H1 (cell line): ENCODE measurements at regions not wholly inside any gene's neighbourhood (a gene's known extent, or its start where the extent isn't known, plus 50 kb on each side); places are given as distances from the start of the nearest gene placed in this dataset.
A peak's percentile ranks its signal among the peaks of the same experiment; 100 is the strongest.

Experiments used
- CTCF ChIA-PET: fragments of 300-600 bp; sonication (Branson Sonifier 250); formaldehyde crosslinking; loops from one replicate; lab custom pipeline; 2021; ENCODE audit not compliant: partially characterized antibody; lab: Charles Lee
- POLR2A ChIA-PET: fragments of 300-600 bp; sonication (Branson Sonifier 250); formaldehyde crosslinking; loops from one replicate; lab custom pipeline; 2021; ENCODE audit warnings: inconsistent platforms; ENCODE audit not compliant: partially characterized antibody; lab: Charles Lee
- DNase-seq, 2 experiments: peaks; one replicate each; pipeline versions ENCODE4 v3.0.0 to v3.0.0-alpha.2; 2010 to 2022; ENCODE audit warnings: low spot score in 2 of 2, low read depth in 1 of 2, mixed read lengths in 1 of 2
- FAIRE-seq: peaks from 2 replicates; lab custom pipeline; 2011; peaks lifted over from hg19 to GRCh38; lab: Jason Lieb, UNC
- H2AFZ ChIP-seq: 2 replicates; pipeline ENCODE4 v1.8.1; 2012; ENCODE audit warnings: low read length, inconsistent platforms
- H2AK5ac ChIP-seq: 2 replicates; pipeline ENCODE4 v1.6.1; 2013; ENCODE audit warnings: low read depth, low read length
- H2BK120ac ChIP-seq: replicated peaks from 2 replicates; pipeline ENCODE3; 2013; ENCODE audit warnings: low read depth, low read length, inconsistent platforms
- H2BK12ac ChIP-seq: 2 replicates; pipeline ENCODE4 v1.6.1; 2013; ENCODE audit warnings: low read depth, low read length
- H2BK15ac ChIP-seq: 2 replicates; pipeline ENCODE4 v1.6.1; 2013; ENCODE audit warnings: low read length
- H2BK20ac ChIP-seq: 2 replicates; pipeline ENCODE4 v1.6.1; 2013; ENCODE audit warnings: low read length
- H2BK5ac ChIP-seq: 2 replicates; pipeline ENCODE4 v1.6.1; 2013; ENCODE audit warnings: low read depth, low read length
- H3K14ac ChIP-seq: 2 replicates; pipeline ENCODE4 v1.6.1; 2013; ENCODE audit warnings: inconsistent platforms; ENCODE audit not compliant: insufficient read length
- H3K18ac ChIP-seq: 2 replicates; pipeline ENCODE4 v1.6.1; 2013; ENCODE audit warnings: low read length; ENCODE audit errors: extremely low read depth
- H3K23ac ChIP-seq: 2 replicates; pipeline ENCODE4 v1.6.1; 2013; ENCODE audit warnings: inconsistent platforms; ENCODE audit not compliant: insufficient read length
- H3K23me2 ChIP-seq: 2 replicates; pipeline ENCODE4 v1.6.1; 2013; ENCODE audit warnings: low read depth, low read length
- H3K27ac ChIP-seq: 2 replicates; pipeline ENCODE4 v1.6.1; 2011; ENCODE audit warnings: low read depth, low read length, inconsistent platforms
- H3K27me3 ChIP-seq, 4 experiments: replicated peaks in 1 of 4; 1 replicate in 1 of 4; 2 replicates in 3 of 4; pipeline versions ENCODE4 v1.6.1 to v1.8.1; 2011 to 2013; ENCODE audit warnings: low read length in 3 of 4, mild to moderate bottlenecking in 3 of 4, inconsistent platforms in 2 of 4, mixed read lengths in 2 of 4, moderate library complexity in 1 of 4; ENCODE audit not compliant: control insufficient read depth in 3 of 4, insufficient read depth in 3 of 4; ENCODE audit errors: extremely low read depth in 1 of 4
- H3K36me3 ChIP-seq, 4 experiments: 2 replicates each; pipeline versions ENCODE4 v1.6.1 to v1.8.1; 2011 to 2013; ENCODE audit warnings: mild to moderate bottlenecking in 4 of 4, low read length in 3 of 4, moderate library complexity in 2 of 4, control low read depth in 1 of 4, inconsistent platforms in 1 of 4; ENCODE audit not compliant: insufficient read depth in 4 of 4, control insufficient read depth in 2 of 4
- H3K4ac ChIP-seq: replicated peaks from 2 replicates; pipeline ENCODE3; 2013; ENCODE audit warnings: low read length, low read depth, mixed read lengths, inconsistent platforms; ENCODE audit not compliant: insufficient read length
- H3K4me1 ChIP-seq, 4 experiments: replicated peaks in 1 of 4; 1 replicate in 1 of 4; 2 replicates in 3 of 4; pipeline versions ENCODE4 v1.6.1 to v1.8.1; 2011 to 2013; ENCODE audit warnings: low read length in 3 of 4, inconsistent platforms in 2 of 4, mixed read lengths in 1 of 4; ENCODE audit not compliant: insufficient read depth in 4 of 4, control insufficient read depth in 3 of 4
- H3K4me2 ChIP-seq, 2 experiments: 2 replicates each; pipeline versions ENCODE4 v1.6.1 to v1.8.1; 2011 to 2013; ENCODE audit warnings: low read depth in 2 of 2, low read length in 2 of 2, control low read depth in 1 of 2, inconsistent platforms in 1 of 2, mild to moderate bottlenecking in 1 of 2; ENCODE audit not compliant: insufficient read depth in 1 of 2
- H3K4me3 ChIP-seq, 4 experiments: fragments of 200-600, 300-600 bp in 1 of 4; sonication (generic), shearing (Covaris generic), sonication (Bioruptor Twin) in 1 of 4; 2 replicates each; pipeline versions ENCODE4 v1.5.1 to v1.8.1; 2011 to 2016; ENCODE audit warnings: low read length in 4 of 4, low read depth in 3 of 4, control low read depth in 2 of 4, inconsistent platforms in 2 of 4, mild to moderate bottlenecking in 2 of 4, mixed read lengths in 1 of 4, moderate library complexity in 1 of 4; ENCODE audit not compliant: insufficient read depth in 2 of 4; ENCODE audit errors: extremely low read depth in 1 of 4
- H3K56ac ChIP-seq: replicated peaks from 2 replicates; pipeline ENCODE3; 2013; ENCODE audit warnings: low read depth, mild to moderate bottlenecking, mixed read lengths, low read length, inconsistent platforms; ENCODE audit not compliant: insufficient read length
- H3K79me1 ChIP-seq: 2 replicates; pipeline ENCODE4 v1.6.1; 2013; ENCODE audit warnings: low read depth, low read length, control low read depth
- H3K79me2 ChIP-seq, 2 experiments: 2 replicates each; pipeline versions ENCODE4 v1.6.1 to v1.8.1; 2012 to 2013; ENCODE audit warnings: low read length in 2 of 2, mild to moderate bottlenecking in 2 of 2, inconsistent platforms in 1 of 2; ENCODE audit not compliant: insufficient read depth in 2 of 2, control insufficient read depth in 1 of 2
- H3K9ac ChIP-seq, 4 experiments: replicated peaks in 1 of 4; 1 replicate in 1 of 4; 2 replicates in 3 of 4; pipeline versions ENCODE4 v1.6.1 to v1.8.1; 2011 to 2013; ENCODE audit warnings: low read depth in 3 of 4, low read length in 3 of 4, control low read depth in 2 of 4, mild to moderate bottlenecking in 2 of 4, moderate library complexity in 2 of 4, inconsistent platforms in 1 of 4; ENCODE audit errors: extremely low read depth in 1 of 4
- H3K9me3 ChIP-seq, 2 experiments: 2 replicates each; pipeline versions ENCODE4 v1.6.1 to v1.8.1; 2012 to 2013; ENCODE audit warnings: mild to moderate bottlenecking in 2 of 2, moderate library complexity in 2 of 2, control low read depth in 1 of 2, inconsistent platforms in 1 of 2, low read depth in 1 of 2, low read length in 1 of 2, mixed read lengths in 1 of 2; ENCODE audit not compliant: insufficient read depth in 2 of 2
- H4K20me1 ChIP-seq, 2 experiments: replicated peaks in 1 of 2; 2 replicates each; pipeline versions ENCODE3 to v1.8.1; 2011 to 2013; ENCODE audit warnings: inconsistent platforms in 2 of 2, low read length in 2 of 2, mild to moderate bottlenecking in 1 of 2; ENCODE audit not compliant: insufficient read depth in 2 of 2, control insufficient read depth in 1 of 2
- H4K5ac ChIP-seq: 2 replicates; pipeline ENCODE4 v1.6.1; 2013; ENCODE audit warnings: low read length, low read depth, mixed read lengths, inconsistent platforms; ENCODE audit not compliant: insufficient read length
- H4K8ac ChIP-seq: 2 replicates; pipeline ENCODE4 v1.8.0; 2013; ENCODE audit warnings: mild to moderate bottlenecking, moderate library complexity, low read length, inconsistent platforms; ENCODE audit not compliant: insufficient read depth; ENCODE audit errors: extremely low read depth
- H4K91ac ChIP-seq: replicated peaks from 2 replicates; pipeline ENCODE3; 2013; ENCODE audit warnings: low read length, mixed read lengths, inconsistent platforms; ENCODE audit not compliant: insufficient read length
- KDM1A ChIP-seq: fragments of 200-600, 300-600 bp; sonication (generic); IDR thresholded peaks from 2 replicates; pipeline ENCODE4 v1.7.1; 2016; ENCODE audit warnings: mild to moderate bottlenecking, low read length, borderline replicate concordance
- KDM5A ChIP-seq: fragments of 200-600 bp; IDR thresholded peaks from 2 replicates; pipeline ENCODE4 v1.7.1; 2012; ENCODE audit warnings: mild to moderate bottlenecking, low read length, inconsistent platforms, mixed read lengths
- POLR2AphosphoS5 ChIP-seq: IDR thresholded peaks from 2 replicates; pipeline ENCODE4 v1.6.1; 2011; ENCODE audit warnings: low read depth, low read length
- SIRT6 ChIP-seq: IDR thresholded peaks from one replicate; pipeline ENCODE4 v1.7.1; 2012; ENCODE audit warnings: low read length, inconsistent platforms
- TAF7 ChIP-seq: optimal IDR thresholded peaks from 2 replicates; pipeline ENCODE3; 2011; ENCODE audit warnings: low read depth, mild to moderate bottlenecking, inconsistent platforms, low read length, moderate library complexity, borderline replicate concordance
- TBP ChIP-seq: IDR thresholded peaks from 2 replicates; pipeline ENCODE4 v1.6.1; 2011; ENCODE audit warnings: low read depth, low read length, improper control_type of control experiment
- WGBS, 2 experiments: shearing (Covaris generic) in 1 of 2; methylation state at CpG; one replicate each; pipeline versions ENCODE4 v1.1.6 to v1.1.7; 2013 to 2015; ENCODE audit warnings: low lambda C conversion rate in 2 of 2, mixed read lengths in 2 of 2, inconsistent platforms in 1 of 2, low coverage in 1 of 2, missing lambda C conversion rate in 1 of 2; ENCODE audit not compliant: insufficient replicate concordance in 2 of 2, insufficient coverage in 1 of 2, insufficient read length in 1 of 2; ENCODE audit errors: extremely low coverage in 1 of 2, missing lambda C conversion rate in 1 of 2; 5-methylcytosine and 5-hydroxymethylcytosine counted together

DNA sequence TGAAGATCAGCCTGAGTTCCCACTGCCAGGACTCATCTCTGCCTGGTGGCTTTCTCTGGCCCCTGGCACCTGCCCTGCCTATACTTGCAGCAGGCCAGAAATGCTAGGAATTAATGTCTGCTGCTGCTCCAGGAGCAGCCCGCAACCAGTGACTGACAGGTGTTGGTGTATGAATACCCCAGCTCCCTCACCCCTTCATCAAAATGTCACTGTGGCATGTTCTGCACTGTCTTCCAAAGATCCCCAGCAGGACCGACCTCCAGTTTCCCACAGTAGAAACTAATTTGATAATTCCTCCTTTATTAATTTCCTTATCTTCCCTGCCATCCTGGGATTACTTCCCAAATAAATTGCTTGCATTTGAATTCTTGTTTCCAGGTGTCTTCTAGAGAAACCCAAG is 425.4 kb downstream of the BCOR start:
- Histone ChIP-seq H3K56ac (no peak overlapping the region), H3K79me2 (no peaks in the 10 kb centered on the region), H3K9me3 (no peaks in the 10 kb centered on the region), H2AFZ (no peak overlapping the region), H2BK12ac (no peak overlapping the region), H2BK20ac (no peak overlapping the region), H3K4me2 (no peak overlapping the region), H3K23me2 (no peaks in the 10 kb centered on the region), H3K4me1 (no peaks in the 10 kb centered on the region), H4K20me1 (no peaks in the 10 kb centered on the region), H4K91ac (no peak overlapping the region), H2BK120ac (no peak overlapping the region), H2BK15ac (no peak overlapping the region), H3K27me3 (no peaks in the 10 kb centered on the region), H3K27ac (no peak overlapping the region), H2BK5ac (no peak overlapping the region), H3K9ac (no peak overlapping the region), H4K8ac (no peak overlapping the region), H3K14ac (no peak overlapping the region), H3K36me3 (no peaks in the 10 kb centered on the region), H3K18ac (no peak overlapping the region), H3K79me1 (no peaks in the 10 kb centered on the region), H3K23ac (no peak overlapping the region), H3K4ac (no peak overlapping the region), H3K4me3 (no peak overlapping the region), H2AK5ac (no peak overlapping the region), H4K5ac (no peak overlapping the region)
- CTCF ChIA-PET = no interaction called here
- DNase-seq (no peak), FAIRE-seq (peak; percentile 39)
- POLR2A ChIA-PET = no interaction called here
- 79% methylated on average over 2 of the region's 2 CpGs; no CpG with 5 or more reads in 1 of the 2 experiments for WGBS, 2 experiments
- no peak for TF ChIP-seq SIRT6
- no peak for TF ChIP-seq TBP
- TF ChIP-seq POLR2AphosphoS5 = no peak
- TF ChIP-seq KDM1A = no peak
- TF ChIP-seq TAF7 = no peak
- no peak for TF ChIP-seq KDM5A
